GM19043 (cell line): ENCODE measurements at regions not wholly inside any gene's neighbourhood (a gene's known extent, or its start where the extent isn't known, plus 50 kb on each side); places are given as distances from the start of the nearest gene placed in this dataset.

Experiments used
- ATAC-seq: cut with Tn5 transposase; IDR thresholded peaks from one replicate; pipeline ENCODE4 v1.9.1; 2021; ENCODE audit warnings: low read depth; ENCODE audit not compliant: unreplicated experiment

DNA sequence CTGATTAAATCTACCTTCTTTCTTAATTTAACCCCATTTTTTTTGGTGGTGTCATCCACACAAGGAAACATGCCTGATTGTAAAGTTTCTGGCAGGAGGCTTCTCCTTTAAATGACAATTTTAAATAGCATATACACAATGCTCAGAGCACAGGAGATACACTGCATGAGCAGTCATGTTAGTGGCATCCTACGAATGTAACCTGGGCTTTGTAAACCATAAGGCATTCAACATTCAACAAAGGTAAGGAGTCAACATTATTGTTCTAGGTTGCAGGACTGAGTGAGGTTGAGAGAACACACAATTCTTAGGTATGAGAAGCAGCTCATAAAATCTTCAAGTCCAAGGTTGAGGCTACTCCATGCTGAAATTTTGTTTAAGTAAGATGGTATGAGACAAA lies 266.6 kb upstream of the SIX2 start:
- ATAC-seq = no peak

DNA sequence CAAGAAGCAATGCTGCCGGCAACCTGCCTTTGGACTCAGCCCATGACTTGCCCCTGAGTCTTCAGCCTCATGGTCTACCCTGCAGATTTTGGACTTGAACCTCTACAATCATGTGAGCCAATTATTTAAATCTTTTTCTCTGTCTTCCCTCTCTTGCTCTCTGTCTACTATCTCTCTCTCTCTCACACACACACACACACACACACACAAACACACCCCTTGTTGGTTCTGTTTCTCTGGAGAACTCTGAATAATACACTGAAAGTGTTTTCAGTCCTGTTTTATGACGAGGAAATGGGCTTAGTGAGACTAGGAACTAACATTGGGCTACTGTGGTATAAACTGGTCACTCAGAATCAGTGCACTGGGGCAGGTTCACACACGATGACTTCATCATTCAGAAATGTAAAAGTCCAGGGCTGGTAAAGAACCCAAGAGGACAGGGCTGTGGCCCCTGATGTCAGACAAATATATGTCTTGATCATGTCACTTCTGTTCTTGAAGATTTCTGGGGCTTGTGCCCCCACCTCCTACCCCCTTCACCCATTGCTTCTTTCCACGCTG lies 266.1 kb upstream of the SIX2 start:
- ATAC-seq = no peak

DNA sequence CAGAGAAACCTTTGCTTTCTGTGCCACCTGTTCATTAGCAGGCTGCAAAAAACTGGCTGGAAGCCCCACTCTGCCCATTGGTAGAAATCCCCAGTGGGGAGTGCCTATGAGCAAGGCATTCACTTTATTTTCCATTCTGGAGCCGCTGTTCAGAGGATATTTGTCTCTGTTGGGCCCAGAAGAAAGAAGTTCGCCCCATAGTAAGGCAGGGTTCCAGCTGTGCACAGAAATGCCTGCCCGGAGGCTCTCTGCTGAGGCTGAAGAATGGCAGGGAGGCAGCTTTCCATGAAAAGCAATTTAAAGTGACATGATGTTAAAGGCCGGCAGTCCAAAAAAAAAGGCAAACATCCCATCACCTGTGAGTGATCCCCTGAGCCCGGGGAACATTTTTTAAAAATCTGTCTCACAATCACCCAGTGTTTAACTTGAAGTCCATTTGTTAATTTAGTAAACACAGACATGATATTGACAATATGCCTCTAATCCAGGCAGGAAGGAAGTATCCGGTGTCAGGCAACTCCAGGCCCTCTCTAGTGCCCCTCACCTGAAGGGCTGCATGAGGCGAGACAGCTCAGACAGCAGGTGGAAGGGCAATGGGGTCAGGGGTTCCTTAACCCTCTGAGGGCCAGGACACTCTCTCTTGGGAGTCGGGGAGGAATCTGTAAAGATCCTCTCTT lies 265.1 kb upstream of the SIX2 start:
- no peak for ATAC-seq

DNA sequence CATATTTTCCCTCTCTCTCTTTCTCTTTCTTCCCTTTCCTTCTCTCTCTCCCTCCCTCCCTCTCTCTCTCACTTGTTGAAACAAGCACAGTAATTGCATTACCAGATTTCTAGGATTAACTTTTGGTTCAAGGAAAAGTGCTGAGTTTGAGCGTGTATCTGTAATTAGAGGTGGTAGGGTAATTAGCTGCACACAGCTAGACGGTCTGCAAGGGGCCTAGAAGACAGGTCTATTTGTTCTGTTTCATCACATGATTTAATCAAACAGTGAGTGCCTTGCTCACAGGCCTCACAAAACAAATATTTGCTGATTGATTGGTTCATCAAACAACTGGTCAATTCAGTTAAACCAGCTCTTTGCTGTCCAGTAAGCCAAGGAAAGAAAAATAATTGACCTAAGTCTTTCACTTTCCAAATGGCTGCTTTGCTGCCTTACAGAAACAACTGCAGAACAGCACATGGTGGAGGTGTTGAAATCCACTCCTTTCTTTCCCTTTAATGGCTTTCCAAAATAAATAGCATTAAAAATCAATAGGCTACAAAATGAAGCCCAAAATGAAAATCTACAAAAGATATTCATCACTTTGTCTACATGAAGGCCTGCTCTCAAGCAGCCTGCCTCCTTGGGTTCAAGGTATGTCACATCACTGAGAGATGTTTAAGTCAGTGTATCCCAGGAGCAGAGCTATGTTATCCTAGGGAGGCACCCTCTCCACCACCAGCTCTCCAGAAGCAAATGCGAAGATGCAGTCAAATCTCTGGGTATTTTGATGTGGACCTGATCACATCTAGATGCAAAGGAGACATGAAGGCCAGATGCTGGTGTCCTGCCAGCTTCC lies 264.4 kb upstream of the SIX2 start:
- ATAC-seq = no peak

DNA sequence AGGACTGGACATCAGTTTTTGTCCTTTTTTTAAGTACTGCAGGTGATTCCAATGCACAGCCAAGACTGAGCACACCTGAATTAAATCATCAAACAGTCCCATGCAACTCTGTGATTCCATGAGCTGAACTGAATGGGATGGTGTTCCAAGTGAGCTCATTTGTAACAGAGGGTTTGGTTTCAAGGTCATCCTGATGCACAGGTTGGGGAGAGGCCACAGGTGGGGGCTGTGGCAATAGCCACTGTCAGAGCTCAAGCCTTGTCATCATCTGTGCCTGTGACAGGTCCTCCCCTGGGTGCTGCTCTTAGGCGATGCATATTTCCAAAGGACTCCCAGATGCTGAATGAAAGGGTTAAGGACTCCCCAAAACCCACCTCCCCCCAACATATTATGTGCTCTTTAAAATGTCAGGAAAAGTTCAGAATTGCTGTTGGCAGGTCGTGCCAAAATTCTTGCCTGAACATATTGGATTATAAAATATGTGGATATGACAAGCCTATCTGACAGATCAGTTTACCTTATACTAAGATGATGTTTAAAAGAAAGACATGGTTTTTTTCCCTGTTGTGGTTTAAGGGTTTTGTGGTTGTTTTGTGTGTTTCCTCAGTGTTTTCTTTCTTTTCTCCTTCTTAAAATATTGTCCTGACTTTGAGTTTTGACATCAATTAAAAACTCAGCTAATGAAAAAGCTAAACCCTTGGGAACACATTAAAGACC lies 263.5 kb upstream of the SIX2 start:
- no peak for ATAC-seq

DNA sequence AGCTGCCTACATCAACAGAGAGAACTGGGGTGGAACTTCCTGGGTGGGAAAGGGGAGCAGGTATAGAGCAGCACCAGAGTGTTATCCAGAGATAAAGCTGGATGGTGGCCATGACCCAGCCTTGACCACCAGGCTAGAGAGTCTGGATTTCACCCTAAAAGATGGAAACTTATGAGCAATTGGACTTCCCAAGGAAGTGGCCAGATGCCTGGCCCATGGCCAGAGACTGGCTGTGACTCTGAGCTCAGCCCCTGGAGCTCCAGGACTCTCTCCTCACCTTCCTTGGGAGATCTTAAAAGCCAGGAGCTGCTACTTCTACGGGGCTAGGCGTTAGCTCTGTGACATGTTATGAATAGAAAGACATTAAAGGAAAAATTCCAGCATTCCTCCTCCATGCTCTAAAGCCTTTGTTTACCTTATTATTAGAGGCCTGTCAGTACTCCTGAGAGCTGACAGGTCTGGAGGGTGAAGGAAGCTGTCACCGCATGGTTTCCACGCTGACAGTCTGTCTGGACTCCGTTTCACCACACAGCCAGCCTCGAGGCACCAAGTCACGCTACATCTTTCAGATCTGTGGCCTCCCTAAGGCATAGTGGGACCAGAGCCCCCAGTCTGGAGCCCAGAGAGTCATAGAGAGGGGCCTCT lies 260.0 kb upstream of the SIX2 start:
- no peak for ATAC-seq

GRCh38 chr2:45268631-45269030 lies 259.4 kb upstream of the SIX2 start:
- no peak for ATAC-seq

DNA sequence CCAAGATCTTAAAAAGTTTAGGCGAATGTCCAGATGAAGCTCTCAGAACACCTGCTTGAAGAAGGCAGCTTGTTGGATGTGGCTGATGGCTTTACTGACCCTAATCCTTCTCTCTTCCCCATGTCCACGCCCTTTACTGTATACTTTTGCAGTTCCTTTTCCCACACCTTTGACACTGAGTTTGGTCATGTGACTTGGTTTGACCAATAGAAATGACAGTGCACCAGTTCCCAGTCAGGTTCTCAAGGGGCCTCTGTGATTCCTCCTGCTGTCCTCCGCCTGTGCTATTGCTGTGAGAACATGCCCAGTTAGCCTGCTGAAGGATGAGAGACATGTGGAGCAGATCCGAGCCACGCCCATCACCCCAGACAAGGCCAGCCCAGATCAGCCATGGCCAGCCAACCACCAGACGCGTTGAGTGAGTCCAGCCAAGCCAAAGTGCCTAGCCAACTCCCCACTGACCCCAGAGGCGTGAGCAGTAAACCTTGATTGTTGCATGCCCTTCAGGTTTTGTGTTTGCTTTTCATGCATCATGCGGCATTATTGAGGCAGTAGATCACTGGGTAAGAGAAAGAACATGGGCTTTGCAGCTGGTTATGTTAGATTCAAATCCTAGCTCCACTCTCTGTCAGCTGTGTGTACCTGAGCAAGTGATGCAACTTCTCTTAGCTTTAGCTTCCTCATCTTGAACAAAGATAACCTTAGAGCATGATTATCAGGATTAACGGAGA lies 258.0 kb upstream of the SIX2 start:
- ATAC-seq = no peak

DNA sequence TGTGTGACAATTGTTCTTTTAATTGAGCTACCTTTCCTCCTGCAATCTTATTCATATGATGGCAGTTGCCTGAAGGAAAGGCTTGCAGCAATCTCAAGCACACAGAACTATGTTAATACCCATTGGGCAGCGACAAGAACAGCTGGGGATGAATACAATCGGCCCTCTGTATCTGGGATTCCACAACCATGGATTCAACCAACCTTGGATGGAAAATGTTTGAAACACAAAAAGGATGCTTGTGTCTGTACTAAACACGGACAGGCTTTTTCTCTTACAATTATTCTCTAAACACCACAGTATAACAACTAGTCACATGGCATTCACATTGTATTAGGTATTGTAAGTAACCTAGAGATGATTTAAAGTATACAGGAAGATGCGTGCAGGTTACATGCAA lies 256.1 kb upstream of the SIX2 start:
- ATAC-seq = no peak

DNA sequence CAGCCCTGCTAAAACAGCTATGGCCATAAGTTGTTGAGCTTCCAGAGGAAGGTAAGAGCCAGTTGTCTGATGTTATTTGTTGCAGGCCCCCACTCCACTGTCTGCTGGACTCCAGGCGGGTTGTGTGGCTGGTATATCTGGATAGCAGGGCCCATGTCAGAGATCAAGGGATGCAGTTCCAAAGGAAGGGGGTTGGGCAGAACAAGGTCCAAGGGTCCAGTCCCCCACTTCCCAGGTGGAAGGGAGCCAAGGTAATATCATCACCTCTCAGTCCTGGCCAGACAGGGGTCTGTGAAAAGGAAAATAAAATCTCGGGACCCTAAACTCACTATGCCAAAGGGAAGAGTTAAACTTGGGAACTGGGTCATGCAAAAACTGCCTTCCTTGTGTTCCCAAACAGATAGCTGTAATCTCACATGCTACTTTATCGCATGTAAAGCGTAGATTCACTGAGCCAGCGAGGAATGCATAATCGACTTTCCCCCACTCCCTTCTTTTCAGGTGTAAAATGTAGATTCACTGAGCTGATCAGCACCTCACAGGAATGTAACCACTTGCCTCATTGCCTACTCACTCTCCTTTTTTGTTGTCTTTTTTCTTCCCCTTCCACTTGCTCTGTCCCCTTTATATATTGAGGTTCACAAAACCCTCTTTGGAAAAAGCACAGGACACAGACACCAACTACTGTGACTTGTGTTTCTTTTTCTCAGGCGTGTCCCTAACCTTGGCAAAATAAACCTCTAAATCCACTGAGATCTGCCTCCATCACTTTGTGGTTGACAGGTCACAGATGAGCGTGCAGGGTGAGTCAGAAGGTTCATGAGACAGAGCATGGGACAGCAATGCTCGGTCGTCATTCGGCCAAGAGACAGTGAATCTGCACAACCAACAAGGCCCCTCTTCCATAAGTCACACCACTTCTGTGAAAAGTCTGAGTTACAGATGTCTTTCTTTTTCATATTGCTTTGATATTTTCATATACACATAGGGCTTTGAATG lies 255.3 kb upstream of the SIX2 start:
- no peak for ATAC-seq

DNA sequence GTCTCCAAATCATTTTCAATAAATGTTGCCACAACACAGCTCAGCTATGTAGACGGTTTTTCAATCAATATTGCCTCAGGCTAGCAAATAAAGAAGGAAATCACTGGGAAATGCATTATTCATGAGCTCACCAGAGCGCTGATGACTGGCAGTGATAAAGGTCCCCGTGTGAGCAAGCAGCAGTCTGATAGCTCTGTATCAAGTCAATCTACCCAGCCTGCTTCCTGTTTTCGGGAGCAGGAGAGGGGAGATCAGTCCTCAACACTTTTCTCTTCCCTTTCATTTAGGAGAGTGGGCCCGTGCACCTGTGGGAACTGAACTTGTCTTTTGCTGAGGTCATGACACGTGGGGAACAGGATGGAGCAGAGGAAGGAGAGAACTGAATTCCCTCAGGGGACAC lies 253.9 kb upstream of the SIX2 start:
- no peak for ATAC-seq

GRCh38 chr2:45261746-45262145 lies 252.5 kb upstream of the SIX2 start:
- ATAC-seq = no peak

- ATAC-seq = no peak
Measured at GRCh38 chr2:45260946-45261345, 251.7 kb upstream of the SIX2 start.

GRCh38 chr2:45259547-45260160 lies 250.4 kb upstream of the SIX2 start:
- no peak for ATAC-seq

DNA sequence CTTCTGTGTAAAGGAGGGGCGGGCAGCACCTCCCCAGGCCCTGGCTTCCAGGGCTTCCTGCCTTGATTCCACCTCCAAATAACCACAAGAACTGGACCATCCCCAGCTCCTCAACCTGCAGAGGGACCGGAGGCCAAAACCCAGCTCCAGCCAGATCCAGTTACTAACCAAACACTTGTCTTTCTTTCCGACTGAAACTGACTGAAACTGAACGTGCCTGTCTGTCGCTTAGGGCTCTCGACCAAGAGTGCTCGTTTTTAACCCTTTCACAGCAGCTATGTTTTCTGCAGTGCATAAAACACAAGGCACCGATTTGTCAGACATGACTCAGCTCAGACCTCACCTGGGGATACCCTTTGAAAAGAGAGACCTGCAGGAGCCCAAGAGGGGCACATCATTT lies 249.9 kb upstream of the SIX2 start:
- no peak for ATAC-seq

DNA sequence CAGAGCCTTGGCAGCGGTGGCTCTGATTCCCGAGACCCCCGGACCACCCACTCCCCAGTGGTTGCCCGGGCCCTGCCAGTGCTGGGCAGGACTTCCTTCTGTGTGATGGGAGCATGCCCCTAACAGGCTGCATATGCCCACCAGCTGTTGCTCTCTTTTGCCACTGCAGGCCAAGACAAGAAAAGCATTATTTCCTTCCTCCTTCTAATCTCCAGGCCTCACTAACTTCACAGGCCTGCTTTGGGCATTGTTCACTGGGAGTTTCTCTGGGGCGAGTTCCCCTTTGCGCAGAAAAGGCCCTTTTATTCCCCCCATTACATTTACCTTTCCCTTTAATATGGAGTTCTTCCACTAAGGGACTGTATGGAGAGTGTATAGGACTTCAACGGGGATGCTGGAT lies 249.1 kb upstream of the SIX2 start:
- ATAC-seq = no peak

DNA sequence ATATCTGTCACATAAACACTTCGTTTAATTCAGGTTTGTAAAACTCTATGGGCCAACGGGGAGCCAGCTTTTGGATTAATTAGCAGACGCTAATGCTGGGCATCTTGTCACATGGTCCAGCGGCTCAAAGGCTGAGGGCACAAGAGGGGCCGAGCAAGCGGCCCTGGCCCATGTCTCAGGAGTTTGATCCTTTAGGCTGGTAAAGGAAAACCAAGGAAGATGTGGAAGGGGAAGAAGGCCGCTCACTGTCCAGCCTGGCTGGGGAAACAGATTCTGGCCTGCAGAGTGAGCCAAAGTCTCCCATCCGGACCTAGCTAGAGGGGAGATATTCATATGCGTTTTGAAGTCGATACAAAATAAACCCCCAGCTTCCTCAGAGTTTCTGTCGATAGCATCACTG lies 248.6 kb upstream of the SIX2 start:
- ATAC-seq = no peak

GRCh38 chr2:45256867-45257641 lies 247.8 kb upstream of the SIX2 start:
- no peak for ATAC-seq
